ENCODE measurements at regions not wholly inside any gene's neighbourhood (a gene's known extent, or its start where the extent isn't known, plus 50 kb on each side); places are given as distances from the start of the nearest gene placed in this dataset.

DNA sequence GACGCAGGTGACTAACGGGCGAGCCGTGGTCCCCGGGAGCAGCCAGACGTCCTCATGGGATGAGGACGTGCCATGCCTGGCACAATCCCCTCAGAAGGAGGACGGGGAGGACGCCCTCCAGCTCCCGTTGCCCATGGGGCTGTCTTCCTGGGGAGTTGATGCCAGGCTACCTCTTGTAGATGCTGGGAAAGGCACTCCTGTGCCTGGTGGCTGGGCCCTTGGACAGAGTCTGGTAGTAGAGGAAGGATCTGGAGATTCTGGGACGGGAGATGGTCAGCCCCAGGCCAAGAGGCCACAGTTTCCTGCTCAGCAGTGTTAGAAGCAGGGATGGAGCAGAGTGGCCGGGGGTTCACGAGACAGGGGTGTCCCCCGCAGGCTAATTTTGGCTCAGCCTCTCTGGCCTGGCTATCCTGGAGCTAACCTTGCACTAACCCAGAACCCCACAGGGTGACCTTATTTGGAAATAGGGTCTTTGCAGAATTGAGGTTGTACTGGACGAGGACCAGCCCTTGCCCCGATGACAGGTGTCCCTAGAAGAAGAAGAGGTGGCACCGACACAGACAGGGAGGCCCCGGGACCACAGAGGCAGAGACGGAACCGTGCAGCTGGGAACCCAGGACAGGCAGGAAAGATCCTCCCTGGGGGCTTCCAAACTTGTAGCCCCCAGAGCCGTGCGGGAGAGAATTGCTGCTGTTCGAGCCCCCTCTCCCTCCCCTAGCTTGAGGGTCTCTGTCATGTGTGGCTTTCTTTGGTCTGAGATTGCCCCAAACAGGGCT, 50.1 kb upstream of the ADRA2C start:
- DNase-seq (ENCODE audit: low read depth in 2 of 2): no peak

- DNase-seq (ENCODE audit: low read depth in 2 of 2): no peak
These were observed 50.9 kb upstream of the ADRA2C start for GRCh38 chr4:3715061-3715854.

- DNase-seq (ENCODE audit: low read depth in 2 of 2): no peak
These were observed 51.6 kb upstream of the ADRA2C start for GRCh38 chr4:3714642-3715001.

- DNase-seq (ENCODE audit: low read depth in 2 of 2): no peak
These were observed 52.2 kb upstream of the ADRA2C start for GRCh38 chr4:3713817-3714641.

DNA sequence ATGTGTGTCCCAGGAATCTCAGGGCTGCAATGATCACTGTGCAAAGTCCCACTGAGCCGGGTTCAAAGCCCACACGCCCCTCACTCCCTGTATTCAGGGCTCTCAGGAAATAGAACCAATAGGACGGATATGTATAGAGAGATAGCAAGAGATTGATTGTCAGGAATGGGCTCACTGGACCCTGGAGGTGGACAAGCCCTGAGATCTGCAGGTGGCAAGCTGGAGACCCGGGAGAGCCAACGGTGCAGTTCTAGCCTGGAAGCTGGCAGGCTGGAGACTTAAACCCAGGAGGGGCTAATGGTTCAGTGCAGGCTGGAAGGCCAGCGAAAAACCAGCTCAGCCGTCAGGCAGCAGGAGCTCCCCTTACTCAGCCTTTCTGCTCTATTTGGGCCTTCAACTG, 52.8 kb upstream of the ADRA2C start:
- DNase-seq (ENCODE audit: low read depth in 2 of 2): no peak

DNA sequence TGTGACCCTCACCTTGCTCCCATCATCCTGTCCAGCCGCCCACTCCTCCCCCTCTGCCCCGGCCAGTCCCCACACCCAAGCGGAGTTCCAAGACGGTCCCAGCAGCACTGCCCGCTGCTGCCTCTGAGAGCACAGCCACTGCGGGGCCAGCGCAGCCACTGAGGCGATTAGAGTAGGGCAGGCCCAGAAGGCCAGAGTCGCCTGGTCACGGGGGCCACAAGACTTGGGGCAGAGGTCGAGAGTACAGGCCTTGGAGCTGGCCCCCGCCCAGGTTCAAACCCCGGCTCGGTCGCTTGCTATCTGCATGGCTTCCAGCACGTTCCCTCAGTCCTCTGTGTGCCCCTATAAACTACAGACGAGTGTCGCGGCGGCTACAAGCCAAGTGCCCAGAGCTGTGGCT, 53.2 kb upstream of the ADRA2C start:
- DNase-seq (ENCODE audit: low read depth in 2 of 2): no peak

DNA sequence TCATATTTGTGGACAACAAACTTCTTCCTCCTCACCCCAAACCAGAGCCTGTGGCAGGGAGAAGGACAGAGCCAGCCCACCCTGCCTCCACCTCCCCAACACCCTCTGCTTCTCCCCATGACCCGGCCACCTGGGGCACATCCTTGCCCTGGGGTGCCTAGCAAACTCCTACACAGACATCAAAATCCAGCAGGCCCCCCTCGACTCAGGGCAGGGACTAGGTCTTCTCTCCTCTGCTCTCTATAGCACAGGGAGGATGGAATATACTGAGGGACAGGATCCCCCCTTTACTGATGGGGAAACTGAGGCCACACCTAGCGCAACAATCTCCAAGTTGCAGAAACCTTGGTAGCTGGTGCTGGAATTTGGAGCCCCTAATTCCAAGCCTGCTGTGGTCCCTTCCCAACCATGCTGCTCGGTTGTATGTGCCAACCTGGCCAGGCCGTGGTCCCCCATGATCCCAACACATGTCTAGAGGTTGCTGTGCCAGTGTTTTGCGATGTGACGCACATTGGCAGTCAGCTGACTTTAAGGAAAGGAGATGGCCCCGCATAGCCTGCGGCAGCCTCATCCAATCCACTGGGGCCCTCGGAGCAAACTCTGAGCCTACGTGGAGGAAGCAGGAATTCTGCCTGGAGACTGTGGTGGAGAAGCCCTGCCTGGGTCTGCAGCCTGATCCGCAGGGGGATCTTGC, 53.9 kb upstream of the ADRA2C start:
- no peak for DNase-seq (ENCODE audit: low read depth in 2 of 2)

DNA sequence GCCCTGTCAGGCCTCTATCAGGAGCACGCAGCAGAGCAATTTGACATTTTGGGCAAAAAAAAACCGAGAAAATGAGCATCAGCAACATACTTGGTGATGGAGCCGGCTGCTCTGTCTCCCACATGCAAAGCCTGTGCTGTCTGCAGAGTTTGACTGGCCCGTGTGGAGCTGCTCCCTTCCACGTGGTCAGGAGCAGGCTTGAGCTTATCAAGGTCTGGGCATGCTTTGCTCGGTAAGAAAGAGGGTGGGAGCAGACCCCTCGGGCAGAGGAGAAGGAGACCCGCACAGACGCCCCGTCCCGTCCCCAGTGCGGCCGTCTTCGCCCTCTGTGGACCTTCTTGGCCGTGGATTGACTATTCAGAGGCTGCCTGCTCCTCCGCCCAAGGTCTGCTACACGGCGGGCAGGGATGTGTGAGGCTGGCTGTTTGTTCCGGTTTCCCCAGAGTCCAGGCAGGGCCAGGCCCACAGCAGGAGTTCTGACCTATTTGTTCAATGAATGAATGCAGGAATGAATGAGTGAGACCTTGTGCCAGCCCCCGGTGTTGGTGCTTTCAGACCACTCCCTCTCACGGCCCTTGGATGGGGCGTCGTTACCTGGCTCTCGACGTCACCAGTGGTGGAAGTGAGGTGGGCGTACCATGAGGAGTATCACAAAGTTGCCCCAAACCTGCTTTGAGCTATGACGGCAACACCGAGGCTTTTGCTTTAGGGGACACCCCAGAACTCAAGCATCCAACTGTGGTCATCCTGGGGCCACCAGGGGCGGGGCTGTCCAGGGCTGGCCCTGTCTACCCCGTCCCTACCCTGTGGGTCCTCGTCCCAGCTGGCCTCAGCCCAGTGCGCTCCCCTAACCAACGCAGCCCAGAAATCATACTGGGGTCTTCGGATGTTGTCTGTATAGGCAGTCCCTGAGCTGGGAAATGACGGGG, 54.7 kb upstream of the ADRA2C start:
- DNase-seq (ENCODE audit: low read depth in 2 of 2): no peak

DNA sequence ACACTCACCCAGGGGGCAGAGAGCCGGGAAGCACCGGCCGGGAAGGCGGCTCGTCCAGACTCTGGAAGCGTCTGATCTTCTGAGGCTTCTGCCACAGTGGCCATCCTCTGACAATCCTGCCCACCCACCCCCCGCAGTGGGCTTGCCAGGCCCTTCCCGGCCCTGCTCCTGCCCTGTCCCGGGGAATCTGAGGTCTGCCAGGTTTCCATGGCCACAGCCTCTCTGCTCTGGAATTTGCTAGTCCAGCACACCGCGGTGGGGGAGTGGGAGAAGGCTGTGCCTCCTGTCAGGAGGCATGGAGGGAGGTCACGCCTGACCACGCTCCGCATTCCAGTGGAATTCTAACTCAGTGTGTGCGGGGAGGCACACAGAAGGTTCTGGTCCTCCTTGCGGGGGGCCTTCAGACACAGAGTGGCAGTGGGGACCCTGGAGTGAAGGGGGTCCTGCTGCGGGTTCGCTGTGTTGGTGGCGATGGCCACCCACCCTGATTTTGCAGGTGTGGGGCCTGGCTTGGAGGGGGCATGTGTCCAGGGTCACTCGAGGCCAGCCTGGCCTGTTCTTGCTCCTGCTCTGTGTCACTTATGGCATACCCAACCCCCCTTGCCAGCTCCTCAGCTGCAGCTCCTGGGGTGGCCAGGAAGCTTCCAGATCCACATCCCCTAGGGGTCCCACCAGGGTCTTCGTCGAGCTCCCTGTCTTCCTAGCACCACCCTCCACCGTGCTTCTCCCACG, 55.6 kb upstream of the ADRA2C start:
- no peak for DNase-seq (ENCODE audit: low read depth in 2 of 2)

GRCh38 chr4:3709846-3710441, 56.2 kb upstream of the ADRA2C start:
- DNase-seq (ENCODE audit: low read depth in 2 of 2): no peak

DNA sequence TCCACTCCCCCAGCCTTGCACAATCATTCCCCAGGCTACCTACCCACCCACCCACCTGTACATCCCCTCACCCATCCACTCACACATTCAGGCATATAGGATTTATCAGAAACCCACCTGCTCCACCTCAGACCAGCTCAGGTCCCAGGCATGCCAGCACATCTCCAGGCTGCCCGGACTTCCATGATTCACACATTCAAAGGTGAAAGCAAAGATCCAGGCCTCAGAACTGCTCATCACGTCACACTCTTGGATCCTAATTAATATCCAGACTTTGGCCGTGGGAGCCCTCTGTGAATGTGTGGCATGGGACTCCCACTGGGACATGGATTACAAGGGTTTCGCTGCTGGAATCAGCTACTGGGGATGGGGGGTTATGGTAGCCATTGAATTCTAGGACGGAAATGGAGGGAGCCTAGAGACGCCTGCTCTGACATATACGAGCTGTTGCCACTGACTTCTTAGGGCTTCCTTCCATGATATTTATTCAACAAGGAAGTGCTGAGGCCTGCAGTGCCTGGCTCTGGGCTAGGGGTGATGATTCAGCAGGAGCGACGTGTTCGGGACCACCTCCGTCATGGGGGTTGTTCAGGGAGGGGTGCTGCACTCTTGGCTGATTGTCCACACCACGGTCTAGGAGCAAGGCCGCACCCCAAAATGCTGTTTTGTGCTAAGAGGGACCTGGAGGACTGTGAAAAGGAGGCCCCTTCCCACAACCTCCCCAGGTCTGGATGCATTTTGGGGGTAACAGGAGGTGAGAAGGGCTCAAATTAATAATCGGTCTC, 56.9 kb upstream of the ADRA2C start:
- DNase-seq (ENCODE audit: low read depth in 2 of 2): no peak

GRCh38 chr4:3708611-3709010, 57.6 kb upstream of the ADRA2C start:
- DNase-seq (ENCODE audit: low read depth in 2 of 2): no peak

GRCh38 chr4:3708103-3708510, 58.1 kb upstream of the ADRA2C start:
- peak; percentile 35 to 55 for DNase-seq (ENCODE audit: low read depth in 2 of 2)

DNA sequence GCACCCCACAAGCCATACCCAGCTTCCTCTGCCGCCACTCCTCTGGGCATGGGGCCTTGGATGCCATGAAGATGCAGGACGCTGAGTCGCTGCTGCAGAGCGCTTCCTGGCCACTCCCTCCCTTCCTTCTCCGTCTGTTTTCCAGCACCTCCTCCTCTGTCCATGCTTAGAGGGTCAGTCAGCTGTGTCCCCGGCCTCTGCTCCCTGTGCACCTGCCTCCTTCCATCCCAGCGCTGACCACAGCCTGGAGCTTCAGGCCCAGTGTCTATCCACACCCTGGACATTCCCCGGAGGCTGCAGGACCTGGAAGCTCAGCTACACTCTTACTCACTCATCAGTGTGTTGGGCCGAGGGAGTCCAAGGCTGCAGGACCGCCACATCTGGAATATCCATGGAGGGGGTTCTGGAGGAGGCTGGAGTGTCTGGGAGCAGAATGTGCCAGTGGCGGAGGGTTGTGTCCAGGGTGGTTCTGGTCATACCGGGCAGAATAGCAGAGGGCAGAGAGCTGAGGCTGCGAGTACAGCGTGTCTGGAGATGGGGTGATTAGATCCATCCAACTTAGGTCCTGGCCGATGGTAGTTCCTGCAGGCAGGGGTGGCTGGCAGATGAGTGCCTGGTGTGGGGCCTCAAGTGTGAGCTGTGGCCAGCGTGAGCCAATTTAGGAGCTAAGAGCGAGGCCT, 58.6 kb upstream of the ADRA2C start:
- no peak for DNase-seq (ENCODE audit: low read depth in 2 of 2)

- DNase-seq (ENCODE audit: low read depth in 2 of 2): no peak
These were observed 59.4 kb upstream of the ADRA2C start for GRCh38 chr4:3706565-3707422.

- DNase-seq (ENCODE audit: low read depth in 2 of 2): no peak
These were observed 60.1 kb upstream of the ADRA2C start for GRCh38 chr4:3706111-3706511.

All from fibroblast of skin of left biceps (primary cell).